GM18909 (cell line): ENCODE measurements at regions not wholly inside any gene's neighbourhood (a gene's known extent, or its start where the extent isn't known, plus 50 kb on each side); places are given as distances from the start of the nearest gene placed in this dataset.
"Not testable (repeated sequence)": the region's sequence is repeated elsewhere in the genome, so short reads cannot be mapped to it uniquely, and the experiment has no call there.

Experiments used
- ATAC-seq: cut with Tn5 transposase; IDR thresholded peaks from one replicate; pipeline ENCODE4 v1.9.1; 2021; ENCODE audit warnings: mild to moderate bottlenecking; ENCODE audit not compliant: unreplicated experiment, poor library complexity

DNA sequence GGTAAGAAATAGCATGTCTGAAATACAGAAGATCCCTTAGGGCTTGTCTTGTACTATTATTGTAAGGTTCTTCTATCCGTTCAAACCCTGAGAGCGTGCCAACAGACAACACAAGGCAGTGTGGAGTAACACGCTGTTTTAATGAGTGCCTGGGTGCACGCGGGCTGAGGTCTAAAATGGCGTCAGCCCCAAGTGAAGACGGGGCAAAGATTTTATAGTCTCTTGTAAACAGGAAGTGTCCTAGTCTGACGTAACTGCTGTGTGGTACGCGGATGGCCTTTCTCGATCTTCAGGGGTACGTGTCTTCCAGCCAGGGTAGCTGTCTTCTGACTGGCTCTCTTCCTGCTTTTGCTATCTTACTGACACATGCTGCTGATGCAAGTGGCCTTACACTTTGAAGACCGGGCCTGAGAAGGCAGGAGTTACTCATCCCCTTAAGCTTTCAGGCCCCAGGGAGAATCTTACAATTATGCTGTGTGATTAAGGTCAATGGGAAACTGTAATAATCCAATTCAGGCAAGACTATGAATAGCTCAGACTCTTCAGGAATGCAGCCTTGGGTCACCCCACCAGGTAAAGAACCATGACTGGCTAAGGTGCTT lies 1812.0 kb upstream of the CDH9 start:
- ATAC-seq = no peak

DNA sequence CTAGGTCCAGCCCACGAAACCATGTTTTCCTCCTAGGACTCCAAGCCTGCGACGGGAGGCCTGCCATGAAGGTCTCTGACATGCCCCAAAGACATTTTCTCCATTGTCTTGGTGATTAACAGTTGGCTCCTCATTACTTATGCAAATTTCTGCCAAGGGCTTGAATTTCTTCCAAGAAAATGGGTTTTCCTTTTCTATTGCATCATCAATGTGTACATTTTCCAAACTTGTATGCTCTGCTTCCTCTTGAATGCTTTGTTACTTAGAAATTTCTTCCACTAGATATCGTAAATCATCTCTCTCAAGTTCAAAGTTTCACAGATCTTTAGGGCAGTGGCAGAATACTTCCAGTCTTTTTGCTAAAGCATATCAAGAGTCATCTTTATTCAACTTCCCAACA lies 1792.7 kb upstream of the CDH9 start:
- no peak for ATAC-seq

DNA sequence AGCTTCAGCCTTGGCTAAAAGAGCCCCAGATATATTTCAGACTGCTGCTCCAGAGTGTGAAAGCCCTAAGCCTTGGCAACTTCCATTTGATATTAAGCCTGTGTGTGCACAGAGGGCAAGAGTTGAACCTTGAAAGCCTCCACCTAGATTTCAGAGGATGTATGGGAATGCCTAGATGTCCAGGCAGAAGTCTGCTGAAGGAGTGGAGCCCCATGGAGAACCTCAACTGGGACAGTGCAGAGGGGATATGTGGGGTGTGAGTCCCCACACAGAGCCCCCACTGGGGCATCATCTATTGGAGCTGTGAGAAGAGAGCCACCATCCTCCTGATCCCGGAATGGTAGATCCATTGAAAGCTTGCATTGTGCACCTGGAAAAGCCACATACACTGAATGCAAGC lies 1784.8 kb upstream of the CDH9 start:
- ATAC-seq = no peak

DNA sequence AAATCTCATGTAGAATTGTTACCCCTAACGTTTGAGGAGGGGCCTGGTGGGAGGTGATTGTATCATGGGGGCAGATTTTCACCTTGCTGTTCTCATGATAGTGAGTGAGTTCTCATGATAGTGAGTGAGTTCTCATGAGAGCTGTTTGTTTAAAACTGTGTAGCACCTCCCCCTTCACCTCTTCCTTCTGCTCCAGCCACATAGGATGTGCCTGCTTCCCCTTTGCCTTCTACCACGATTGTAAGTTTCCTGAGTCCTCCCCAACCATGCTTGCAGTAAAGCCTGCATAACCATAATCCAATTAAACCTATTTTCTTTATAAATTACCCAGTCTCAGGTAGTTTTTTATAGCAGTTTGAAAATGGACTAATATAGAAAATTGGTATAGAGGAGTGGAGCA lies 1783.7 kb upstream of the CDH9 start:
- ATAC-seq = no peak

DNA sequence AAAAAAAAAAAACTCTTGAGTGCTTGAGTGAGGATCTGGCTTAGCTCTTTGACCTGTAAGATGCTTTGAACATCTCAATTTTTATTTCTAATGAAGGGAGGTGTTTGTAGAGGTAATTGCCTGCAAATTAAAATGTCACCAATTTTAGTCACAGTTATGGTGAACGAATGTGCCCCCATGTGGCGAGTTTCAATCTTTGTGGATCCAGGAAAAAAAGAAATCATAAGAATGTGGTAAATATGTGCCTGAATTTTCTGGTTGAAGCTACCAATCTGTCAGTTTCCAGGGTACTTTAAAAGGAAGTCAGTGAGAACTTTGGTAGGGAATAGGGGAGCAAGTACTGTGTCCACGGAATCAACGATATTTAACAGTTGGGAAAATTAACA lies 1772.4 kb upstream of the CDH9 start:
- no peak for ATAC-seq

DNA sequence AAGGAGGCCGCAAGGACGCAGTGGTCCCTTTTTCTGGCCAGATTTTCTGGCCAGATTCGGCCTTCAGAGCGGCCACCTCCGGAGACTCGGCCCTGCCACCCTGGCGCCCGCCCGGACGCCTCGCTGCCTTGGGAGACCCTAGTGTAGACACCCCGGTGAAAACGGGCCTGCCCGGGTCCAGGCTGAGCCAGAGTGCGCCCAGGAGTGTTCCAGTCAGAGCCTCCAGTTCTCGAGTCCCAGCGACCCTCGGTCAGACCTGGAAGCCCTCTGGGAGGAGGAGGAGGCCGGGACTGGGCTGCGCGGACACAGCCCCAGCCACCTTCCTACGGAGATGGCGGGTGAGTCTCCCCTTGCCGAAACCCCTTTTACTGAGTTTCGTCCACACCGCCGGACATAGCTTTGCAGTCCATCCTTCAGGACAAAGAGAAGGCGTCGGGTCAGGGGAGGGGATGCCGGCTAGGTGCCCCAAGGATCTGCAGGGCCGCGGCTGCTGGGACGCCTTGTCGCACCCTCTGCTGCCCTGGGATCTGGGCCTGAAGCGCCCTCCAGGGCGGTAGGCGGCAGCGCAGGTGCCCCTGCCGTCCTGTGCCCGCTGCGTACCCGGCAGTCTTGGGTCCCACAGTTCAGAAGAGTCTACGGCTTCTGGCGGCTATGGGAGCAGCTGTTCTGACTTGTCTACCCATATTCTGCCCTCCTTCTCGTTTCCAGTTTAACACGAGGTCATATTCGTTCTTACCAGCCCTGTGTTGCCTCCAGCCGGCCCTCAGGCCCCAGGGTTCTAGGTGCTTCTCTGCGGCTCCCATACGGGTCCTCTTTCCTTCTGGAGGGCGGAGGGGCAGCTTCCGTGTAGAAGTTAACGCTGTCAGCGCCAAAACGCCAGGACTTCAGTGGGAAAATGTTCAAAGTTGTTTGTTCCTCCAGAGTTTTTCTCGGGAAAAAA lies 1771.7 kb upstream of the CDH9 start:
- no peak for ATAC-seq

DNA sequence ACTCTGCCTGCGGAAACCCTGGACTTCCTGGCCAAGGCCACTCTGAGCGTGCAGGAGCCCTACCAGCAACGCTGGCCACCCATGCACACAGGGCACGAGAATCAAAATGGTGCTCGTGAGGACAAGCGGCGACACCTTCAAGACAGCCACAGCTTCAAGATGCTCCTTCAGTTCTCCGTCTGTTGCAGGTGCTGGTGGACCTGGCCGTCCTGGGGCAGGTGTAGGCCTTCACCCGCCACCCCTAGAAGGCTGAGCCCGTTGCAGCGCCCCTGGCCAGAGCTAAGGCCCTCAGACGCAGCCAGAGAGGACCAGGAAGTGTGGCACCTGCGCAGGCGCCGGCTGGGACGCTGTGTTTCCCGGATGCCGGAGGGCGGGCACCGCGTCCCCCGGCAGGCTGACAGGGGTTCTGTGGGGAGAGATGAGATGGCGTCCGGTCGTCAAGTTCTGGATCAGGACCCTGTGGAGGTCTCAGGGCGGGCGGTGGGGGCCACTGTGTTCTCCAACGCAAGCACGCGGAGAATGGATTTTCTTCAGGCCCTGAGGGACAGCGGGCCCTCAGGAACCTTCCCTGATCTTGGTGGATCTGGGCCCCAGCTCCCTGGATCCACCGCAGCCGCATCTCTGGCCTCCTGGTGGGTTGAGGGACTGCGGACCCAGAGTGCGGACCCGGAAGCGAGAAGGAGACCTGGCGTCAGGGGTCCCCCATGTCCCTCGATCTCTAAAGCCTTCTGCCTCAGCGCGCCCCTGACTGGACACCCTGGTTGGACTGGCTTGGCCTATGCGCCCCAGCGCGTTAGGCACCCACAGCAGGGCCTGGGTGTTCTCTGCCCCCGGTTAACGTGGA lies 1770.8 kb upstream of the CDH9 start:
- no peak for ATAC-seq

DNA sequence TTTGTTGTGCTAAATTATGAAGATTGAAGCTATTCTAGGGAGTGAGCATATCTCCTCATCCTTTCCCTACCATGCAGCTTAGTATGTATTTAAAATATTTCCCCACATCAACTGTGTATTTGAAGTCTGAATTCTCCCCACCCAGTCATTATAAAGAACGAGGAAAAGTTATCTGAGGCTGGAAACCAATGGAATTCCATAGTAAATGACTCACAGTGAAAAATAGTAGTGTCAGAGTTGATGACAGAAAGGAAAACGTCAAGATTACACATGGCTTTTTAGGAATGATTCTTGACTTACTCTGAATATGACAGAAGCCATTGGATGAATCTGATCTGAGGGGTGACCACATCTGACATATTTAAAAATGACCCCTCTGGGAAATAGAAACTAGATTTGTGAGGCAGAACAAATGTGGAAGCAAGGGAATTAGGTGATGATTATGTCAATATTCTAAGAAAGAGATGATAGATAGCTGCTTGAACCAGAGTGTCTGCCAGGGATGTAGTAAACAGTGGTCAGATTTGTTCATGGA lies 1768.9 kb upstream of the CDH9 start:
- no peak for ATAC-seq

DNA sequence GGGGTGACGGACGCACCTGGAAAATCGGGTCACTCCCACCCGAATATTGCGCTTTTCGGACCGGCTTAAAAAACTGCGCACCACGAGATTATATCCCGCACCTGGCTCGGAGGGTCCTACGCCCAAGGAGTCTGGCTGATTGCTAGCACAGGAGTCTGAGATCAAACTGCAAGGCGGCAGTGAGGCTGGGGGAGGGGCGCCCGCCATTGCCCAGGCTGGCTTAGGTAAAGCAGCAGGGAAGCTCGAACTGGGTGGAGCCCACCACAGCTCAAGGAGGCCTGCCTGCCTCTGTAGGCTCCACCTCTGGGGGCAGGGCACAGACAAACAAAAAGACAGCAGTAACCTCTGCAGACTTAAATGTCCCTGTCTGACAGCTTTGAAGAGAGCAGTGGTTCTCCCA lies 1760.6 kb upstream of the CDH9 start:
- ATAC-seq = not testable (repeated sequence)

DNA sequence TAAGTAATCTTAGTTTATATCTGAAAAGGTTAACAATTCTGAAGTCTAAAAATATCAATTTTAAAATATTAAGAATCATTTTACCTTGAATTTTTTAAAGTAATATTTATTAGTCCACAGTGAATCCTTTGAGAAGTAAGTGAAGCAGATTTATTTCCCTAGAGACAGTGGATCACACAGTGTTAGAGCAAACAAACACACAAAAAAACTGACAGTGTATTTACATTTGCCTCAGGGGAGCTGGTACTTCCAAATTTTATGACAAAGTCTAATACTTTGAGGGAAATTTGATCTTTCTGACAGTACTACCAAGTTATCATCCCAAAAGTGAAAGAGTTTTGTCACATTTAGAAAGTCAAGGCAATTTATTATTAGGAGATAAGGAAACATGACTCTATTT lies 1750.6 kb upstream of the CDH9 start:
- no peak for ATAC-seq

DNA sequence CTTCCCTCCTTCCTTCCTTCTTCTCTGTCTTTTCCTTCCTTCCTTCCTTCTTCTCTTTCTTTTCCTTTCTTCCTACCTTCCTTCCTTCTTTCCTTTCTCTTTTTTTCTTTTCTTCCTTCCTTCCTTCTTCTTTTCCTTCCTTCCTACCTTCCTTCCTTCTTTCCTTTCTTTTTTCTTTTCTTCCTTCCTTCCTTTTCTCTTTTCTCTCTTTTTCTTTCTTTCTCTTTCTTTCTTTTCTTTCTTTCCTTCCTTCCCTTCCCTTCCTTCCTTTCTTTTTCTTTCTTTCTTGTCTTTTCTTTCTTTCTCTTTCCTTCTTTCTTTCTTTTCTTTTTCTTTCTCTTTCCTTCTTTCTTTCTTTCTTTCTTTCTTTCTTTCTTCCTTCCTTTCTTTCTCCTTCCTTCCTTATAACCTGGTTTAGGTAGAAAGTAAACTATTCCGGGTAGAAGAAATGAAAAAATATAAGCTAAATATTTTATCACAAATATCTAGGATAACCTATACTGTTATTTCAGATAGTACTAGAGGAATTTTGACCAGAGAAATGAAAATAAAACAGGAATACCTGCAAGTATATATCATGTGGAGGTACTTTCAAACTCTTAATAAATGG lies 1741.8 kb upstream of the CDH9 start:
- ATAC-seq = no peak

DNA sequence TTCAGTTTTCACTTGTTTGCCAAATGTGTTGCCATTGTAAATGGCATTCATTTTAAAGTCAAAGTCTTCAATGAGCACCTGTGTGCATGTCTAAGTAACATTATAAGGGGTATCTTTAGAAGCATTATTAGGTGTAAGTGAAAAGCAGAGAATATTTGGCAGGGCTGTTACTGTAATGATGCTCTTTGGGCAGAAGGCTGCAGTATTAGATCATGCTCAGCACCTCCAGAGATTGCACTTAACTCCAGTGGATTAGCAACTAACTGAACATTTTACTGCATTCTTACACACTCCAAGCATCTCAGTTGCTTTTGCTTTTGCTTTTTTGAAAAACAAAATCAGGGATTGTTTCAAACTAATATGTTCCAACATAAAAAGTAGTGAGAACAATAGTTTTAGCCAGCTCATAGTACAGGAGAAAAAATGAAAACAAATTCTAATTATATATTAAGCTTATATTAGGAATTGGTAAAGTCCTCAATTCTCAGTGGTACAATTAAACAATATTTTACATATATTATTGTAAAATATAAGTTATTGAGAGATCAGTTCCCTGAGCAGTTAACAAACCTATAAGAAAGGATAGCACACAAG lies 1740.9 kb upstream of the CDH9 start:
- no peak for ATAC-seq

DNA sequence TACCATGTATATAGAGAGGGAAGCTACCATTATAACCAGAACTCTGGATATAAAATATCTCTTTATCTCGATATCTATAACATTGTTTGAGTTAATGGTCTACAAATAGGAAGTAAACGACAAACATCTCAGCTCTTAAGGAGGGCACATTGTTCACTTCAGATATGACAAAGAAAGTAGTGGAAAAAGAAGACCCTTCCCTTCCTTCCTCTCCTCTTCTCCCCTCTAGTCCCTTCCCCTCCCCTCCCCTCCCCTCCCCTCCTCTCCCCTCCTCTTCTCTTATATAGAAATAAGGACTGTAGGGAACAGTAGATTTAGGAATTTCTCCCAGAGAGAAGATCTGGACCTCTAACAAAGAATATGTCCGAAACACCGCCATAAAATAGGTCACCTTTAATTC lies 1731.9 kb upstream of the CDH9 start:
- ATAC-seq = no peak

DNA sequence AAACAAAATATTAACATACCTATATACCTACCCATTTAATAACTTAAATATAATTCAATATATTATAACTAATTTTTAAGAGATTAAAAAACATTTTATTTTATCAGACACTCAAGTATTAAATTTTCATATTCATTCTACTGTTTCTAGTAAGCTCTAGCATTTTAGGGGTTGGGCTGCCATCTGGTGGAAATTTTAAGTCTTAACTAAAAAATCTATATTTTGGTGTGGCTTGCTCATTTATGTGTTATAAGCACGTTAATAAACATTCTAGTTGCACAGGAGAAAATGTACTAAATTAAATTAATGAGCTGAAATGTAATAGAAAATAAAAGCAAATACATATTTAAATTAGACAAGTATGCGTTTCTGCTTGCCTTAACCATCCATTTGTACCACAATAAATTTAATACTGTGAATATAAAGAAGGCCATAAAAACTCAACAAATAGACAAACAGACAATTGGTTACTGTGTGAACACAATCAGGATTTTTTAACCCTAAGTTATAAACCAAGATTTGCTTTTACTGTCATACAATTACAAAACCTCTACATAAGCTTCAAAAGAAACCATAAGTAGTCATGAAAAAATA lies 1728.3 kb upstream of the CDH9 start:
- ATAC-seq = no peak

DNA sequence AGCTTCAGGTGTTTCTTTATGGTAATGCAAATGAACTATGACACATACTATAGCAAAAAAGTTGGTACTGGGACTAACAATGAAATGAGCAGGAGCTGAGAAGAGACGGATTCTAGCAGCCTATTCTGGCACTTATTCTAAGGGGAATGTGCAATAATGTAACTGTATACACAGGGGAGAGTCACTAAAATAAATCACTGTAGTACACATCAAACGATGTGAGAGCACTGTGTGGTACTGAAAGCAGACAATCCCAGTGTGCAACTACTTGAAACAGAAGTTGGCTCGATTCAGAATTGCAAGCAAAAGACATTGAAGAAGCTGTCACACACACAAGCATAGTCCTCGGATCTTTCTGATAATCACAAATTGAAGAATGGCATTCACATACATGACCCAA lies 1713.0 kb upstream of the CDH9 start:
- ATAC-seq = no peak

DNA sequence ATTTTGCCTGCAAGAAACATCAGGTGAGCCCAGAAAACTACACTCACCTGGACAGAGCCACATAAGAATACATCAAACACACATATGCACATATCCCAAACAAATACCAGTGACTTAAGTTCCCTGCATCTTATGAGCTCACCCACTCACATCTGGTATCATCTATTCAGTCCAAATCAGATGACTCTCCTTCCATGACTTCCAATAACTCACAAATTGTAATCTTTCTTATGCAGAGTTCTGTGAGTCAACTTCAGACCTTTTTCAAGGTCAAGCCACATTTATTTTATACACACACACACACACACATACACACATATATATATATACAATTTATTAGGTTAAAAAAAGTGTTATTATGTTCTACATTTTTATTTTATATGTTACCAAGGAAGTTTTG lies 1711.9 kb upstream of the CDH9 start:
- no peak for ATAC-seq

DNA sequence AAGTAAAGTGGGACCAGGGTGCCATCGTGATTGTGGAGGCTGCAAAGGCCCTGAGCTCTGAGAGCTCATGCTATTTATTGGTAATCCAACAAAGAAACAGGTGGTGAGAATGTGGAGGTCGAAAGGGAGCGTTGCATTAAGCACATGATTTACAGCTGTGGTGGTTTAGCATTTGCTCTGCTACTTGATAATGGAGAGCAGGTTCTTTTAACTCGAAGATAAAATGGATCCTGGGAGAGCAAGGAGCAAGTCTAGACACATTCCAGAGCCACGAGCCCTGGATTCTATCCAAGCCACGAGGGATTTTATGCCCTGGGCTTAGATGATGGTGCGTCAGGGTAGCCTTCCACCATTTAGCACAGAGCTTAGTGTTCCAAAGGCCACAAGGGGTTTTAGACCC lies 1710.1 kb upstream of the CDH9 start:
- ATAC-seq = no peak

DNA sequence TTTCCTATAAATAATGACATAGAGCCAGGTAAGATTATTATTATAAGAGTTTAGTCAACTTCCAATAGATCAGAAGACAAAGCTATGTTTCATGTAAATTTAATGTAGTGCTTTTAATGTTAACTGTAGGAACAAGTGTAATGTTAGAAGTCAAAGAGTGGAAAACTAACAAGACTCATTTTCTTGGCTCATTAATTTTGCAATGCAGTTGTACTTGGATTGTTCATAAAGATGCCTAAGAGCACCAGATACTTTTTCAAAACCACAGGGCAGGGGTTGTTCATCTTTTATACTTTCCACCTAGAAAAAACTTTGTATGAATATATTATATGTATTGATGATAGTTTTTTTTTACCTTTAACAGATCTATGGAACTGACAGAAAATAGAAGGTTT lies 1705.3 kb upstream of the CDH9 start:
- no peak for ATAC-seq

DNA sequence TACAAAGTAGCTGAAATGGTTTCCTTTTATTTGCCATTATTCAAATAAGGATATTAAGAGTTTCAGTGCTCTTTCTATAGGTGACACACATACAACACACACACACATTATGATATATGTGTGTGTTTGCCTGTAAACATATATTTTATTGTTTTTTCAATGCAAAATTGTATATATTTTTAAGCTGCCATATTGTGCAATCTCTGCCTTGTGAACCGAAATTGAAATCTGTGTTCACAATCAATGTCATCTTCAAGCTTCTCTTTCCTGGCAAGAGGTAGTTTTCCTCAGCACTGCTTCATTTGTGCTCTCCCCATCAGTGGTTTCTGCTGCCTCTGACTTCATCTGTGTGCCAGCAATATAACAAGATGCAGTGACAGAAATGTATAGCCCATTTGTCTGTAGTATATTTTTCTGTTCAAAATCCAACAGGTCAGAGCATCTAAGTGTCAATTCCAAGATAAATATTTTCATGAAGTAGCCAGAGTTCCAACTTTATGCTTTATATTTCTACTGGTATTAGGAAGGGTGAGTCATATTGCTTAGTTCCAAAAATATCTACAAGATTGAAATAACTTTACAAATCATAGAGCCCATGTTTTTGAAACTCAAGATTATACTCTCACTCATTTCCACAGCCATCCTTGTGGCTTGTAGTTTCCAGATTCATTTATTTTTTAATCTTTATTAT lies 1704.8 kb upstream of the CDH9 start:
- no peak for ATAC-seq
